Gastroesophageal sphincter (tissue), 3 donors: ENCODE measurements at regions not wholly inside any gene's neighbourhood (a gene's known extent, or its start where the extent isn't known, plus 50 kb on each side); places are given as distances from the start of the nearest gene placed in this dataset.

ENCODE experiments used
- CTCF ChIP-seq, 4 experiments: fragments of 200-600 bp in 2 of 4; fragments of 450-650 bp in 2 of 4; sonication (generic) in 1 of 4; IDR thresholded peaks; one replicate each; pipeline ENCODE4 v1.5.1; 2017 to 2019; ENCODE audit warnings: antibody characterized with exemption in 4 of 4, mild to moderate bottlenecking in 2 of 4, moderate library complexity in 2 of 4
- EP300 ChIP-seq: sonication (generic); formaldehyde crosslinking; IDR thresholded peaks from one replicate; pipeline ENCODE4 v1.6.1; 2017; ENCODE audit warnings: antibody characterized with exemption, mild to moderate bottlenecking
- POLR2A ChIP-seq, 2 donors: fragments of 450-650 bp; IDR thresholded peaks; one replicate each; pipeline ENCODE4 v1.6.1; 2017; ENCODE audit warnings: antibody characterized with exemption in 2 of 2, mild to moderate bottlenecking in 2 of 2, moderate library complexity in 1 of 2
- POLR2AphosphoS5 ChIP-seq: sonication (generic); formaldehyde crosslinking; IDR thresholded peaks from one replicate; pipeline ENCODE4 v1.6.1; 2017; ENCODE audit warnings: antibody characterized with exemption

DNA sequence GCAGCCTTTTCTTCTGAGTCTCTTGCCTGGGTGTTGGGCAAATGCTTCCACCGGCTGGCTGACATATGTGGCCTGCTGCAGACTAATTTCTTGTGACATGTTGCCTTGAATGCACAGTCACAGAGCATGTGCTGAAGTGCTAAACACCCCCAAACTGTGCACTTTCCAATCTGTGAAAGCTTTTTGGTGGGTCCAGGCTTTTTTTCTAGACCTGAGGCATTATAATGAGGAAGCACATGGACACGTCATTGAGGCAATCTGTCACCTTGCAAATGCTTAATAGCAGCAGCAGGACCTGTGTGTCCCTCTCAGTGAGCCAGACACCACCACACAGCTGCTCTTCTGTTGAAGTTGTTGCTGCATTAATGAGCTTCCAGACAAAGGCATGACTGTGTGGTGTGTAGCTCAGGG is 274.7 kb downstream of the ELAVL2 start:
- TF ChIP-seq POLR2AphosphoS5: no peak
- TF ChIP-seq POLR2A (IDR thresholded peaks at IDR 0.05): no peak
- TF ChIP-seq CTCF (IDR thresholded peaks at IDR 0.05): no peak
- TF ChIP-seq EP300: no peak
